HCT116 (cell line): ENCODE measurements at regions not wholly inside any gene's neighbourhood (a gene's known extent, or its start where the extent isn't known, plus 50 kb on each side); places are given as distances from the start of the nearest gene placed in this dataset.

ENCODE experiments used
- ATAC-seq: fragments of 200-7000 bp; cut with Tn5 transposase; 2 replicates; pipeline ENCODE4 v1.9.1; 2020; ENCODE audit warnings: mild to moderate bottlenecking, moderate library complexity
- BruUV-seq: library from RNA; stranded (reverse); fragments of 400-500 nt; replicated peaks from 2 replicates; lab custom pipeline; 2021; lab: Mats Ljungman, UMichigan
- CTCF ChIA-PET: fragments of 300-600 bp; sonication (Branson Sonifier 250); formaldehyde crosslinking; loops from one replicate; lab custom pipeline; 2021; ENCODE audit warnings: antibody characterized with exemption; lab: Charles Lee
- POLR2A ChIA-PET: fragments of 300-600, 350-600 bp; sonication (Branson Sonifier 250); formaldehyde crosslinking; loops from one replicate; lab custom pipeline; 2021; ENCODE audit warnings: antibody characterized with exemption; lab: Charles Lee
- RAD21 ChIA-PET, 2 experiments: fragments of 300-600 bp; sonication (Branson Sonifier 250); formaldehyde crosslinking; loops; one replicate each; lab custom pipeline; 2023; ENCODE audit warnings: low total read pairs in 2 of 2; ENCODE audit not compliant: uncharacterized antibody in 2 of 2, unreplicated experiment in 2 of 2, low non-redundant PET in 1 of 2; lab: Charles Lee
- DNase-seq: peaks from one replicate; pipeline ENCODE4 v3.0.0-alpha.2; 2010; ENCODE audit warnings: low read depth, low spot score
- H2AFZ ChIP-seq: fragments of 200-600 bp; shearing (Covaris generic), sonication (generic); 2 replicates; pipeline ENCODE4 v1.6.1; 2017; ENCODE audit warnings: low read depth, mixed run types, mixed read lengths, antibody characterized with exemption, low read length; ENCODE audit not compliant: poor library complexity, severe bottlenecking
- H3K27ac ChIP-seq: 2 replicates; pipeline ENCODE4 v1.5.1; 2012; ENCODE audit warnings: low read depth, low read length
- H3K27me3 ChIP-seq: fragments of 200-600 bp; sonication (generic); 2 replicates; pipeline ENCODE4 v1.6.1; 2016; ENCODE audit warnings: mixed run types, low read length, mixed read lengths; ENCODE audit not compliant: insufficient read depth
- H3K36me3 ChIP-seq, 2 experiments: fragments of 200-500 bp in 1 of 2; fragments of 200-600 bp in 1 of 2; sonication (Bioruptor generic) in 1 of 2; sonication (generic) in 1 of 2; 2 replicates each; pipeline versions ENCODE4 v1.5.1 to v1.6.1; 2014 to 2016; ENCODE audit warnings: low read length in 2 of 2, inconsistent platforms in 1 of 2, mixed read lengths in 1 of 2, mixed run types in 1 of 2; ENCODE audit not compliant: insufficient read depth in 2 of 2, control insufficient read depth in 1 of 2
- H3K4me1 ChIP-seq, 2 experiments: fragments of 200-600 bp in 1 of 2; sonication (generic) in 1 of 2; 2 replicates each; pipeline versions ENCODE4 v1.5.1 to v1.6.1; 2012 to 2017; ENCODE audit warnings: low read length in 2 of 2, inconsistent platforms in 1 of 2, mild to moderate bottlenecking in 1 of 2, mixed read lengths in 1 of 2, mixed run types in 1 of 2, moderate library complexity in 1 of 2; ENCODE audit not compliant: insufficient read depth in 2 of 2, control insufficient read depth in 1 of 2
- H3K4me2 ChIP-seq: fragments of 200-600 bp; sonication (generic); 2 replicates; pipeline ENCODE4 v1.6.1; 2017; ENCODE audit warnings: mixed run types, low read length, mixed read lengths
- H3K4me3 ChIP-seq, 2 experiments: fragments of 200-600 bp in 1 of 2; sonication (generic) in 1 of 2; replicated peaks in 1 of 2; 2 replicates each; pipeline ENCODE4 v1.5.1; 2011 to 2016; ENCODE audit warnings: low read length in 2 of 2, control low read depth in 1 of 2, low read depth in 1 of 2, mild to moderate bottlenecking in 1 of 2, mixed read lengths in 1 of 2, mixed run types in 1 of 2
- H3K79me2 ChIP-seq: fragments of 200-600 bp; sonication (generic); 2 replicates; pipeline ENCODE4 v1.6.1; 2017; ENCODE audit warnings: mild to moderate bottlenecking, mixed run types, low read length, moderate library complexity, mixed read lengths; ENCODE audit not compliant: insufficient read depth
- H3K9ac ChIP-seq: fragments of 200-600 bp; sonication (generic); 2 replicates; pipeline ENCODE4 v1.6.1; 2016; ENCODE audit warnings: low read length, mixed read lengths
- H3K9me2 ChIP-seq: fragments of 200-600 bp; sonication (generic), shearing (Covaris generic); 2 replicates; pipeline ENCODE4 v1.6.1; 2017; ENCODE audit warnings: mixed run types, mild to moderate bottlenecking, moderate library complexity; ENCODE audit not compliant: insufficient read depth
- H3K9me3 ChIP-seq, 2 experiments: fragments of 200-500 bp in 1 of 2; fragments of 200-600 bp in 1 of 2; sonication (Bioruptor generic) in 1 of 2; sonication (generic) in 1 of 2; 2 replicates each; pipeline ENCODE4 v1.6.1; 2014 to 2017; ENCODE audit warnings: low read length in 2 of 2, mixed read lengths in 2 of 2, inconsistent platforms in 1 of 2, low read depth in 1 of 2, mild to moderate bottlenecking in 1 of 2, mixed run types in 1 of 2, moderate library complexity in 1 of 2; ENCODE audit not compliant: control insufficient read depth in 1 of 2, insufficient read depth in 1 of 2
- H4K20me1 ChIP-seq: fragments of 200-600 bp; sonication (generic), shearing (Covaris generic); 2 replicates; pipeline ENCODE4 v1.6.1; 2017; ENCODE audit warnings: mixed run types, mild to moderate bottlenecking, moderate library complexity; ENCODE audit not compliant: insufficient read depth
- CBX3 ChIP-seq: IDR thresholded peaks from 2 replicates; pipeline ENCODE4 v1.6.1; 2012; ENCODE audit warnings: low read depth
- CEBPB ChIP-seq: IDR thresholded peaks from 2 replicates; pipeline ENCODE4 v1.6.1; 2012; ENCODE audit warnings: low read depth
- ELF1 ChIP-seq: IDR thresholded peaks from 2 replicates; pipeline ENCODE4 v1.6.1; 2012; ENCODE audit warnings: low read depth, borderline replicate concordance
- EZH2 ChIP-seq: fragments of 200-600 bp; sonication (generic); IDR thresholded peaks from 2 replicates; pipeline ENCODE4 v1.6.1; 2017; ENCODE audit warnings: antibody characterized with exemption, mixed run types
- EZH2phosphoT487 ChIP-seq: fragments of 200-600 bp; IDR thresholded peaks from 2 replicates; pipeline ENCODE4 v1.6.1; 2018; ENCODE audit warnings: antibody characterized with exemption, borderline replicate concordance
- FOSL1 ChIP-seq: IDR thresholded peaks from 2 replicates; pipeline ENCODE4 v1.6.1; 2012; ENCODE audit warnings: low read depth
- JUND ChIP-seq: IDR thresholded peaks from 2 replicates; pipeline ENCODE4 v1.6.1; 2012
- POLR2A ChIP-seq: IDR thresholded peaks from 2 replicates; pipeline ENCODE4 v1.7.0; 2011; ENCODE audit warnings: borderline replicate concordance; ENCODE audit not compliant: insufficient read depth, insufficient read length; ENCODE audit errors: extremely low read depth
- RAD21 ChIP-seq: IDR thresholded peaks from 2 replicates; pipeline ENCODE4 v1.6.1; 2012; ENCODE audit warnings: low read depth, mild to moderate bottlenecking
- SIN3A ChIP-seq: IDR thresholded peaks from 2 replicates; pipeline ENCODE4 v1.6.1; 2012; ENCODE audit warnings: low read depth
- SP1 ChIP-seq: IDR thresholded peaks from 2 replicates; pipeline ENCODE4 v1.6.1; 2012; ENCODE audit warnings: low read depth
- intact Hi-C: fragments of 100-400 bp; cut with micrococcal nuclease; formaldehyde crosslinking; loops from 2 replicates; pipeline ENCODE4 v1.10.0; 2022
- TF ChIP-seq, protein P1 (sequence below): IDR thresholded peaks from 2 replicates; pipeline ENCODE4 v1.6.1; 2011; ENCODE audit warnings: mild to moderate bottlenecking, low read length, moderate library complexity; ENCODE audit not compliant: insufficient replicate concordance; ENCODE audit errors: extremely low read depth
- TF ChIP-seq, protein P2 (sequence below): IDR thresholded peaks from 2 replicates; pipeline ENCODE4 v1.6.1; 2012

DNA sequence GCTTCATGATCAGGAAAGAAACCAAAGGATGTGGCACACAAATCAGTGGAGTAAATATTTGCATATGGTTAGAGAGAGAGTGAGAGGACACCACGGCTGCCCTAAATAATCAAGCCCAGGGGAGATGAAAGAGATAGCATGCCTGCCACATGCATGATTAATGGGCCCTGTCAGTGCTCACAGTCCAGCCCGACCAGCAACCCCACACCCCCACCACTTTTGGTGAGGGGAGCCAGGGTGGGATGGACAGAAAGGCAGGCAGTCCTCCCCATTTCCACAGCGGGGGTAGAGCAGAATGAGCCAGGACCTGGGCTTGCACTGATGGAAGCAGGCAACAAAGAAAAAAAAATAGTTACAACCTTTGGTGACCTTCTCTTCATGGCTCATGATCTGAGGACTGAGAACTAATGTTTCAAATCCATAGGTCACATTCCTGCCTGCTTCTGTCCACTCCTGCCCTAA lies 545.0 kb downstream of the ETS1 start:
- RAD21 ChIA-PET: no interaction called here
- H3K4me3 ChIP-seq: no peak overlapping the region
- no peaks in the 10 kb centered on the region for H4K20me1 ChIP-seq
- POLR2A ChIA-PET: no interaction called here
- DNase-seq: no peak
- H3K36me3 ChIP-seq: no peaks in the 10 kb centered on the region
- CTCF ChIA-PET: no interaction called here
- H3K9me3 ChIP-seq: no peaks in the 10 kb centered on the region
- TF ChIP-seq, protein P1, sequence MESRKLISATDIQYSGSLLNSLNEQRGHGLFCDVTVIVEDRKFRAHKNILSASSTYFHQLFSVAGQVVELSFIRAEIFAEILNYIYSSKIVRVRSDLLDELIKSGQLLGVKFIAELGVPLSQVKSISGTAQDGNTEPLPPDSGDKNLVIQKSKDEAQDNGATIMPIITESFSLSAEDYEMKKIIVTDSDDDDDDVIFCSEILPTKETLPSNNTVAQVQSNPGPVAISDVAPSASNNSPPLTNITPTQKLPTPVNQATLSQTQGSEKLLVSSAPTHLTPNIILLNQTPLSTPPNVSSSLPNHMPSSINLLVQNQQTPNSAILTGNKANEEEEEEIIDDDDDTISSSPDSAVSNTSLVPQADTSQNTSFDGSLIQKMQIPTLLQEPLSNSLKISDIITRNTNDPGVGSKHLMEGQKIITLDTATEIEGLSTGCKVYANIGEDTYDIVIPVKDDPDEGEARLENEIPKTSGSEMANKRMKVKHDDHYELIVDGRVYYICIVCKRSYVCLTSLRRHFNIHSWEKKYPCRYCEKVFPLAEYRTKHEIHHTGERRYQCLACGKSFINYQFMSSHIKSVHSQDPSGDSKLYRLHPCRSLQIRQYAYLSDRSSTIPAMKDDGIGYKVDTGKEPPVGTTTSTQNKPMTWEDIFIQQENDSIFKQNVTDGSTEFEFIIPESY: no peak
- no peak for TF ChIP-seq RAD21
- no peak for TF ChIP-seq EZH2phosphoT487
- H3K9me2 ChIP-seq: no peaks in the 10 kb centered on the region
- no peak overlapping the region for H3K4me2 ChIP-seq
- intact Hi-C loops: loop anchor here (10.0 kb wide), 1 partner anchor 612 kb away; no protein-coding TSS in a partner anchor
- H3K9ac ChIP-seq: no peak overlapping the region
- H3K4me1 ChIP-seq: no peaks in the 10 kb centered on the region
- no peak overlapping the region for H2AFZ ChIP-seq
- H3K79me2 ChIP-seq: no peaks in the 10 kb centered on the region
- ATAC-seq: no peak
- H3K27me3 ChIP-seq: 0 out of 2 replicates have a peak, but pooled peaks cover 5% of the 10 kb centered on the region
- H3K27ac ChIP-seq: no peak overlapping the region
- BruUV-seq: no TSS peak

DNA sequence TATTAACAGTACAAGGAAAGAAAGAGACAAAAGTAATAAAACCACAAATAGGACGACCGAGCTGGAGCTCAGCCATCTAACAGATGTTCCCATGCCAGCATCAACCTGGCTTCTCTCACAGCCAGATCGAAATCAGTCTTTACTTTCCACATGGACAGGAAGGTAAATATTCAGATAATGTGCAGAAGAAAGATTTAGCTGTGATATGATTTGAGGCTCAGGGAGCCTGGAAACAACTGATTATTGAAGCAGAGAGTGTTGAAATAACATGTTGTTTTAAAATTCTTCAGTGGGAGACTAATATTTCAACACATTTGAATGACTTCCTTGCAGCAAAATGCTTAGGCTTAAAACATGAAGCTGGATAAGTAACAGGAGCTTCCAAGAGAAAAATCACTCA lies 546.8 kb downstream of the ETS1 start:
- Histone ChIP-seq H3K27ac (no peak overlapping the region), H4K20me1 (no peaks in the 10 kb centered on the region), H3K79me2 (no peaks in the 10 kb centered on the region), H3K9me2 (no peaks in the 10 kb centered on the region), H3K9ac (no peak overlapping the region), H2AFZ (no peak overlapping the region), H3K9me3 (no peaks in the 10 kb centered on the region), H3K4me2 (no peak overlapping the region), H3K4me3 (no peak overlapping the region), H3K36me3 (no peaks in the 10 kb centered on the region), H3K27me3 (0 out of 2 replicates have a peak, but pooled peaks cover 5% of the 10 kb centered on the region), H3K4me1 (no peaks in the 10 kb centered on the region)
- RAD21 ChIA-PET: no interaction called here
- no TSS peak for BruUV-seq
- POLR2A ChIA-PET: no interaction called here
- CTCF ChIA-PET: no interaction called here
- TF ChIP-seq FOSL1 (no peak), EZH2 (no peak), POLR2A (no peak), ELF1 (no peak), CBX3 (no peak), CEBPB (no peak), SP1 (no peak), SIN3A (no peak), RAD21 (no peak), EZH2phosphoT487 (no peak), JUND (no peak)
- TF ChIP-seq, protein P2, sequence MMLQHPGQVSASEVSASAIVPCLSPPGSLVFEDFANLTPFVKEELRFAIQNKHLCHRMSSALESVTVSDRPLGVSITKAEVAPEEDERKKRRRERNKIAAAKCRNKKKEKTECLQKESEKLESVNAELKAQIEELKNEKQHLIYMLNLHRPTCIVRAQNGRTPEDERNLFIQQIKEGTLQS: no peak
- TF ChIP-seq, protein P1: no peak
- DNase-seq: no peak
- ATAC-seq: no peak
- intact Hi-C loops: loop anchor here (10.0 kb wide), 1 partner anchor 614 kb away; no protein-coding TSS in a partner anchor
